Renal cortical epithelial cell (primary cell): ENCODE measurements at regions not wholly inside any gene's neighbourhood (a gene's known extent, or its start where the extent isn't known, plus 50 kb on each side); places are given as distances from the start of the nearest gene placed in this dataset.

Experiments
- DNase-seq: peaks from one replicate; pipeline ENCODE4 v3.0.0-alpha.2; 2011; ENCODE audit warnings: low read depth

GRCh38 chr12:59240048-59240447 is 319.7 kb upstream of the LRIG3 start:
- DNase-seq = no peak

DNA sequence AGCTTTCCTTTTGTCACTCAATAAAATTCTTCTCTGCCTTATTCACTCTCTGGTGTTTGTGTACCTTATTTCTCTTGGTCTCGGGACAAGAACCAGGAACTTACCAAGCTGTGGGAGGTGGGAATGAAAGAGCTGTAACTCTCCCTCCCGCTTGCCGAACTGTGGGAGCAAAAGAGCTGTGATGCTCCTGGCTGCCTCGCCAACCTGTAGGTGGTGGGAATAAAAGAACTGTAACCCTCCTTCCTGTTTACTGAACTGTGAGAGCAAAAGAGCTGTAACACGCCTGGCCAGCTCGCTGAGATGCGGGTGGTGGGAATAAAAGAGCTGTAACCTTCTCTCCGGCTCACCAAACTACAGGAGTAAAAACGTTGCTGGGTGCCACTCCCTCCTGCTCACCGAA is 314.1 kb upstream of the LRIG3 start:
- no peak for DNase-seq

DNA sequence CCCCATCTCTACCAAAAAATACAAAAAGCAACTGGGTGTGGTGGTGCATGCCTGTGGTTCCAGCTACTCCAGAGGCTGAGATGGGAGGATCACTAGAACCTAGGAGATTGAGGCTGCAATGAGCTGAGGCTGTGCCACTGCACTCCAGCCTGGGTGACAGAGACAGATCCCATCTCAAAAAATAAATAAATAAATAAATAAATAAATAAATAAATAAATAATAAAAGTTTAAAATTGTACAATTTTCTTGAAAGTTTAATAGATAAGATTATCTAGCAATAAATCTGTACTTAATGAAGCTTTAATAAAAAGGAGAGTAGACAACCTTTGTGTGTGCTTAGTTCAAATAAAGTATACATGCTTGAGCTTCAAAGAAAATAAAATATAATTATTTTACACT is 310.0 kb upstream of the LRIG3 start:
- no peak for DNase-seq

GRCh38 chr12:59219148-59219547 is 298.8 kb upstream of the LRIG3 start:
- DNase-seq = no peak

GRCh38 chr12:59196989-59197388 is 276.7 kb upstream of the LRIG3 start:
- DNase-seq = no peak

DNA sequence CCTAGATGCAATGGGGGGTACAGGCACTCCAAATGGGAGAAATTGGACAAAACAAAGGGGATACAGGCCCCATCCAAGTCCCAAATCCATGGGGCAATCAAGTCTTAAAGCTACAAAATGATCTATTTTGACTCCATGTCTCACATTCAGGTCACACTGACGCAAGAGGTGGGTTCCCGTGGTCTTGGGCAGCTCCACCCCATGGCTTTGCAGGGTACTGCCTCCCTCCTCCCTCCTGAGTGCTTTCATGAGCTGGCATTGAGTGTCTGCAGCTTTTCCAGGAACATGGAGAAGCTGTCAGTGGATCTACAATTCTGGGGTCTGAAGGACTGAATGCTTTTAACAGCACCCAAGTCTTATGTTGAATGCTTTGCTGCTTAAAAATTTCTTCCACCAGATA is 274.5 kb upstream of the LRIG3 start:
- DNase-seq = no peak

DNA sequence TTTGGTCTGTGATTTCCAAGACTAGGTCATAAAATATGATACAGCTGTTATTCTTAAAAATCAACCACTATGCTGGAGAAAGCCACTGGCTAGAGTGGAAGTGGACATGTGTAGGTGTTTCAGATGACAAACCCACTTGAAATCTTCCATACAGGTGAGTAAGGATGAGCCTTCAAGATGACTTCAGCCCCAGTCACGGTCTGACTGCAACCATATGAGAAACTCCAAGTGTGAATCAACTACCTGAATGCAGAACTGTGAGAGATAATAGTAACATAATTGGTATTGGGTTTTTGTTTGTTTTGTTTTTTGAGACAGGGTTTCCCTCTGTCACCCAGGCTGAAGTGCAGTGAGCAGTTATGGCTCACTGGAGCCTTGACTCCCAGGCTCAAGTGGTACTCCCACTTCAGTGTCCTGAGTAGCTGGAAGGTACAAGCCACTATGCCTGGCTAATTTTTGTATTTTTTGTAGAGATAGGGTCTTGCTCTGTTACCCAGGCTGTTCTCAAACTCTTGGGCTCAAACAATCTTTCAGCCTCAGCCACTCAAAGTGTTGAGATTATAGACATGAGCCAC is 273.3 kb upstream of the LRIG3 start:
- no peak for DNase-seq

DNA sequence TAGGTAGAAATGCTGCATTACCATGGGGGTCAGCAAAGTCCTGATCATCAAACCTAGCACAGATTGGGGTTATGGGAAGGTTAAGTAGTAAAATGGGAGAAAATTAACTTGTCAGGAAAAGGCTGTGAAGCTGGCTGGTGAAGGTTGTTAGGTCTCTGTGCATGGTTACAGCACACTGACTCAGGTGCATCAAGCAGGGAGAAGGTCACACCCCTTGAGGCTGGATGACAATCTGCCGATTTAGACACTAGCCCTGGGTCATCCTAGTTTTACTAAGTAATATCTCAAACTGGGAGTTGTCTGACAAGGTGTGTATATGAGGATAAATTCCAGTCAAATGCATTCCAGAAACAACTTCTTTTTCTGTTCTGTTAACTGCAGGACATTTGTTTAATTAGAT is 271.1 kb upstream of the LRIG3 start:
- DNase-seq = no peak

DNA sequence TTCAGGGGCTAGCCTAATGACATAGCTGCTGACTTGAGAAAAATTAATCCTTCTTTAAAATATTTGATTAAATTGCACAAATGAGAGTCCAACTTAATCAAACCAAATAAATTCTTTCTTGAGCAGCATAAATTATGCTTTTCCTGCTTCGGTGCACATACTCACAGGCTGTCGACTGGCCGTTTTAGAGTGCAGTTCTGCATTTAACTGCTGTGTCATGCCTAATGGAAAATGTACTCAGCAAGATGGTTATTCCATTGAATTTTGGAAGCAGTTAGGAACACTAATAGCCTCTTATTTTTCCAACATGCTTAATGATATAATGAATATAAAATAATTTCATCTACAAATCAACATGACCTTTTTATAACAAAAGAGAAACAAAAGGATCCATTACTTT is 266.1 kb upstream of the LRIG3 start:
- DNase-seq = no peak

- no peak for DNase-seq
These were observed 265.0 kb upstream of the LRIG3 start for GRCh38 chr12:59185295-59185694.

- no peak for DNase-seq
These were observed 262.6 kb upstream of the LRIG3 start for GRCh38 chr12:59182658-59183455.

DNA sequence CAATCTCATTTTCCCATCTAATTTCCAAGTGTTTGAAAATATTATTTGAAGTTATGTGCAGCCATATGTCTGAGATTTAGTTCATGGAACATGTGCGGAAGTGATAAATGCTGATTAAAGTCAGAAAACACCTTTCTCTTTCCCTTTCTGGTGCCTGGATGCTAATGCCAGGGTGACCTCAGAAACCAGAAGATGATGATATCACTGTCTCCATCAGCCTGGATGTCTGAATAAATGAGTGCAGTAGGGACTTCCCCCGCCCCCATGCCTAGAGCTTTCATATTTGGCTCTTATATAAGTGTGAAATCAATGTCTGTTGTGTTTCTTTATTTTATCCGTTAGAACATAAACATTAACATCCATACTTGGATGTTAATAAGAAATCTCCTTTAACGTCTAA is 261.9 kb upstream of the LRIG3 start:
- DNase-seq = no peak

GRCh38 chr12:59181196-59181777 is 261.0 kb upstream of the LRIG3 start:
- peak; percentile 6 for DNase-seq

DNA sequence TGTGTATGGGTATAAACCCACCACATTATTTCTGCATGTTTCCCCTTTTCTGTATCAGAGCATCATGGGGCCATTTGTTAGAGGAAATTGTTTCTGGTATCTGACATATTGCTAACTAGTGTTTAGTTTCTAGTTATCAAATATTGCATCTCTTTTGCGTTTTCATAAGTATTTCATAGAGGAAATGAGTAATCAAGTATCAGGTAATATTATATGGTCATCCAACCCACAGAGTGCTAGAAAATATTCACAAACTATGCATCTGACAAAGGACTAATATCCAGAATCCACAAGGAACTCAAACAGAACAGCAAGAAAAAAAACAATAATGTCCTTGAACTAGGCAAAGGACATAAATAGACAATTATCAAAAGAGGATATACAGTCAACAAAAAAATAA is 258.9 kb upstream of the LRIG3 start:
- DNase-seq = no peak

DNA sequence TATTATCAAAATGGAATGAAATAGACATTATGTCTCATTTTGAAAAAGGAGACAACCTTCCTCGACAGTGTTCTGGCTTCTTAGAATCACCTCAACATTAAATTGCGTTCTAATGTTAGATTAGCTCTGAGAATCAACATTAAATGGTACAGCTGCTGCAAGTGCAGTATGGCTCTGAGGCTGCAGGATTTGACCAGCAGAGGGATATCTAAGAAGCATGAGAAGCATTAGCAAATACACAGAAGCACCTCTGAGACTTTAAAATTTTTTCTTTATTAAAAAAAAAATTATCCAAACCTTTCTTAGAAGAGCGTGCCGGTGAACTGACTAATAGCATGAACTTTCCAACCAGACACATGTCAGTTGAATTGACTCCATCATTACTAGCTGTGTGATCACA is 253.4 kb upstream of the LRIG3 start:
- no peak for DNase-seq

- no peak for DNase-seq
These were observed 248.3 kb upstream of the LRIG3 start for GRCh38 chr12:59168647-59169046.

DNA sequence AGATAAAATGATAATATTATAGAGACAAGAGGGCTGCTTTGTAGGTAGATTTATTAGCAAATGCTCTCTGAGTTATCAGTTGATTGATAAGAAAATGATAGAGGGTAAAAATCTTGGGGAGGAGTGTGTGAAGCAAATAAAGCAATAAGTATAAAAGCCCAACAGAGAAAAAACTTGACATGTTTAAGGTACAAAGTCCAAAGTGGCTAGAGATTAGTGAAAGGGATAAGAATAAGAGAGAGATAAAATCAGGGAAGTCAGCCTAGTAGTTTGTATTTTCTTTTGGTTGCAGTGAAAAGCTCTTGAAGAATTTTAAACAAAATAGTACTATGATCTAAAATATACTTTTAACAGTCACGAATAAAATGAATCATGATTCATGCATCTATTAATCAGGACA is 246.2 kb upstream of the LRIG3 start:
- no peak for DNase-seq

DNA sequence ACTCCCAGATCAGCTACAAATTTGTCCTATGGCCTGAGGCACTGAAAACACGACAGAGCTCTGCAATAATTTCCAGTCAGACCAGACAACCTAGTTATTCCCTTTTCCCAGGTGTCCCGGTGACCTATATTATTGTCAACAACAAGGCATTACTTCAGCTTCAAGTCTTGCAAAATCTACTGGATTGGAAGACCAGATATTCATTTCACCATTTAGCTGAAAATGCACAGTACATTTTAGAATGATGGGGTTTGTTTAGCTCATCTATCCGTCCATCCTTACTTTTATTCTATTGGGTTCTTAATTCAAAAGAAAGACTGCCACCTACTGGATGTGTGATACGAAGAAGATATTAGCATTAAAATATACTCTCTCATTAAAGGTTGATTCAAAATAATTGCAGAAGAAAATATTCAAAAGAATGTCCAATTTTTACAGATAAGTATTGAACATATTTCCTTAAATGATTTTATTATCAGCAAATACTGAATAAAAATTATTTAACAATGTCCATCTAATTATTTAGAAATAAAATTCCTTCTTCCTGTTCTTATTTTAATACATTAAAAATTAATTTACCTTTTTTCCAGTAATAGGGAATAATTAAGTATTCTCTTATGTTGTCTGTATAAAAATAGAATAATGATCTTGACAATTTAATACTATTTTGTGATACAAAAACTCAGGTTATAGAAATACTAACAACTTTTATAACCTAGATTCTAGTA is 244.9 kb upstream of the LRIG3 start:
- peak; percentile 57 for DNase-seq

GRCh38 chr12:59164226-59164625 is 243.9 kb upstream of the LRIG3 start:
- peak; percentile 36 for DNase-seq

DNA sequence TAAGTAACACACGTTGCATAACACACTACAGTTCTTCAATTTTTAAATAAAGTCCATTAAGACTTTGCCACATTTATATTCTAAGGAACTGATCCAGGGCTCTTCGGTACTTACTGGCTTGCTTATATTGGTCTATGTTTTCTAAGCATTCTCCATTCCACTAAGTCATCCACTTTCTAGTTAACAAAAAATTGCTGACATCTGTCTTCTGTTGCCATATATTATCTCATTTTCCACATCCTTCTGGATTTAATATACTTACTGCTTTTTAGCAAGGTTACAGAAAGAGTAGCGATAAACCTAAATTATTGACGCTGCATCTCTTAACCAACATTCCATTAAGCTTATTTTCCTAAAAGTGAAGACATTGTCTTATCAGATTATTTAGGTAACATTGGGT is 238.4 kb upstream of the LRIG3 start:
- no peak for DNase-seq

GRCh38 chr12:59158066-59158465 is 237.8 kb upstream of the LRIG3 start:
- DNase-seq = no peak

GRCh38 chr12:59155448-59155847 is 235.1 kb upstream of the LRIG3 start:
- DNase-seq = no peak

GRCh38 chr12:59151243-59151642 is 230.9 kb upstream of the LRIG3 start:
- DNase-seq = peak; percentile 52
